Naive thymus-derived CD4-positive, alpha-beta T cell (primary cell): ENCODE measurements at regions not wholly inside any gene's neighbourhood (a gene's known extent, or its start where the extent isn't known, plus 50 kb on each side); places are given as distances from the start of the nearest gene placed in this dataset.

ENCODE experiments used
- ATAC-seq: fragments of 150-1000 bp; cut with Tn5 transposase; 2 replicates; pipeline ENCODE4 v1.10.0; 2021; ENCODE audit warnings: mild to moderate bottlenecking, moderate library complexity
- CTCF ChIA-PET: fragments of 350-600 bp; sonication (Branson Sonifier 250); formaldehyde crosslinking; loops from one replicate; lab custom pipeline; 2021; ENCODE audit warnings: antibody characterized with exemption; lab: Charles Lee
- POLR2A ChIA-PET: fragments of 350-600 bp; sonication (Branson Sonifier 250); formaldehyde crosslinking; loops from one replicate; lab custom pipeline; 2021; ENCODE audit warnings: antibody characterized with exemption, inconsistent platforms; lab: Charles Lee
- DNase-seq, 9 donors: peaks; one replicate each; pipeline versions ENCODE4 v3.0.0 to v3.0.0-alpha.2; 2020 to 2022; ENCODE audit warnings: mixed read lengths in 1 of 9
- H3K27ac ChIP-seq: one replicate; pipeline ENCODE4 v1.7.0; 2013; ENCODE audit warnings: mild to moderate bottlenecking, low read depth, low read length, moderate library complexity
- H3K27me3 ChIP-seq, 2 donors: one replicate each; pipeline ENCODE4 v1.7.0; 2013; ENCODE audit warnings: low read length in 2 of 2, mild to moderate bottlenecking in 2 of 2, moderate library complexity in 2 of 2; ENCODE audit not compliant: control insufficient read depth in 2 of 2, insufficient read depth in 2 of 2
- H3K36me3 ChIP-seq, 3 experiments: 1 replicate in 2 of 3; 2 replicates in 1 of 3; pipeline ENCODE4 v1.7.0; 2013; ENCODE audit warnings: low read length in 3 of 3, mild to moderate bottlenecking in 3 of 3, moderate library complexity in 1 of 3; ENCODE audit not compliant: insufficient read depth in 3 of 3, control insufficient read depth in 2 of 3
- H3K4me1 ChIP-seq, 2 donors: one replicate each; pipeline ENCODE4 v1.7.0; 2013; ENCODE audit warnings: low read length in 2 of 2, mild to moderate bottlenecking in 2 of 2, moderate library complexity in 1 of 2; ENCODE audit not compliant: control insufficient read depth in 2 of 2, insufficient read depth in 2 of 2
- H3K4me3 ChIP-seq: 2 replicates; pipeline ENCODE4 v1.7.0; 2013; ENCODE audit warnings: mild to moderate bottlenecking, low read length
- H3K9me3 ChIP-seq, 3 experiments: 1 replicate in 2 of 3; 2 replicates in 1 of 3; pipeline ENCODE4 v1.7.0; 2013; ENCODE audit warnings: low read length in 3 of 3; ENCODE audit not compliant: control insufficient read depth in 2 of 3
- H3K27ac Mint-ChIP-seq, 9 donors: one replicate each; pipeline ENCODE4 v1.8.0; 2020 to 2022; ENCODE audit warnings: mixed read lengths in 9 of 9, mild to moderate bottlenecking in 8 of 9, moderate library complexity in 5 of 9, inconsistent platforms in 2 of 9
- H3K27me3 Mint-ChIP-seq, 5 donors: one replicate each; pipeline ENCODE4 v1.8.0; 2021 to 2022; ENCODE audit warnings: mixed read lengths in 5 of 5, mild to moderate bottlenecking in 1 of 5
- H3K36me3 Mint-ChIP-seq, 5 donors: one replicate each; pipeline ENCODE4 v1.8.0; 2020 to 2022; ENCODE audit warnings: mixed read lengths in 5 of 5, mild to moderate bottlenecking in 3 of 5, inconsistent platforms in 1 of 5
- H3K4me1 Mint-ChIP-seq, 7 donors: one replicate each; pipeline ENCODE4 v1.8.0; 2020 to 2022; ENCODE audit warnings: mixed read lengths in 7 of 7, mild to moderate bottlenecking in 3 of 7, inconsistent platforms in 1 of 7
- H3K4me3 Mint-ChIP-seq, 10 donors: one replicate each; pipeline ENCODE4 v1.8.0; 2020 to 2022; ENCODE audit warnings: mild to moderate bottlenecking in 10 of 10, mixed read lengths in 10 of 10, moderate library complexity in 6 of 10, inconsistent platforms in 2 of 10
- H3K9me3 Mint-ChIP-seq, 11 donors: one replicate each; pipeline ENCODE4 v1.8.0; 2020 to 2022; ENCODE audit warnings: mixed read lengths in 11 of 11, mild to moderate bottlenecking in 4 of 11, inconsistent platforms in 1 of 11, moderate library complexity in 1 of 11
- intact Hi-C, 2 donors: fragments of 100-400 bp; cut with micrococcal nuclease; formaldehyde crosslinking; loops; one replicate each; pipeline ENCODE4 v1.15.1; 2023

DNA sequence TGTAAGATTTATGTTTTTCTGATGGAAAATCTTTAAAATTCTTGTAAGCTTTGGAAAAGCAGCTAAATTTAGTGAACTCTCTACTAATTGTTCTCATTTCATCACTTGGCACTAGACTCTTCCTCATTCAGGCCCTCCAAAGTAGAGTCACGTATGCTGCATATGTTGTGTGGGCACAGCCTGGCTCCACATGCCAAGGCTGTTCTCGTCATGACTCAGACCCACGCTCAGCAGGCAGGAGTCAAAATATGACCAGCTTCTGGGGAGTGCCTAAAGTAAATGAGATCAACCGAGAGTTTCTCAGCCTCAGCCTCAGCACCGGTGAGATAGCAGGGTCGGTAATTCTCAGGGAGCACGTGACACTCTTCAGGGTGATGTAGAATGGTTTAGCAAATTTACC lies 1672.9 kb downstream of the REEP3 start:
- ChIA-PET CTCF (no interaction called here), POLR2A (interaction anchor here (0.7 kb wide), 1 partner anchor 20 kb away, joined by 3 read pairs; no protein-coding TSS in a partner anchor)
- H3K9me3 ChIP-seq, result no peaks in the 10 kb centered on the region
- H3K9me3 Mint-ChIP-seq, result peaks cover 0 to 8% (median 0%) of the 10 kb centered on the region in 11 donors
- H3K36me3 Mint-ChIP-seq, result no peaks in the 10 kb centered on the region
- no peaks in the 10 kb centered on the region for H3K27me3 Mint-ChIP-seq
- no peaks in the 10 kb centered on the region for H3K4me1 ChIP-seq
- no peak for DNase-seq
- no peaks in the 10 kb centered on the region for H3K36me3 ChIP-seq
- no peak overlapping the region for H3K27ac Mint-ChIP-seq
- H3K4me3 Mint-ChIP-seq, result no peak overlapping the region
- no peaks in the 10 kb centered on the region for H3K4me1 Mint-ChIP-seq
- intact Hi-C loops, result no loop called here
- H3K27ac ChIP-seq, result no peak overlapping the region
- ATAC-seq, result no peak
- no peak overlapping the region for H3K4me3 ChIP-seq
- no peaks in the 10 kb centered on the region for H3K27me3 ChIP-seq

GRCh38 chr10:65194555-65194954 lies 1673.4 kb downstream of the REEP3 start:
- Histone ChIP-seq H3K36me3 (no peaks in the 10 kb centered on the region), H3K9me3 (no peaks in the 10 kb centered on the region), H3K27me3 (no peaks in the 10 kb centered on the region), H3K4me3 (no peak overlapping the region), H3K27ac (no peak overlapping the region), H3K4me1 (no peaks in the 10 kb centered on the region)
- DNase-seq, result no peak
- Mint-ChIP-seq H3K9me3 (peaks cover 0 to 8% (median 0%) of the 10 kb centered on the region in 11 donors), H3K36me3 (no peaks in the 10 kb centered on the region), H3K4me3 (no peak overlapping the region), H3K27me3 (no peaks in the 10 kb centered on the region), H3K4me1 (no peaks in the 10 kb centered on the region), H3K27ac (no peak overlapping the region)
- intact Hi-C loops, result no loop called here
- POLR2A ChIA-PET, result interaction anchor here (0.7 kb wide), 1 partner anchor 20 kb away, joined by 3 read pairs; no protein-coding TSS in a partner anchor
- ATAC-seq, result no peak
- CTCF ChIA-PET, result no interaction called here

- Mint-ChIP-seq H3K4me1 (no peaks in the 10 kb centered on the region), H3K9me3 (peaks cover 0 to 8% (median 0%) of the 10 kb centered on the region in 11 donors), H3K4me3 (no peak overlapping the region), H3K27ac (no peak overlapping the region), H3K36me3 (no peaks in the 10 kb centered on the region), H3K27me3 (no peaks in the 10 kb centered on the region)
- intact Hi-C loops, result no loop called here
- no peak for DNase-seq
- no peaks in the 10 kb centered on the region for H3K27me3 ChIP-seq
- CTCF ChIA-PET, result no interaction called here
- no peaks in the 10 kb centered on the region for H3K9me3 ChIP-seq
- POLR2A ChIA-PET, result interaction anchor here (0.6 kb wide), 1 partner anchor 16 kb away, joined by 6 read pairs; no protein-coding TSS in a partner anchor
- no peak overlapping the region for H3K4me3 ChIP-seq
- H3K27ac ChIP-seq, result no peak overlapping the region
- ATAC-seq, result no peak
- no peaks in the 10 kb centered on the region for H3K4me1 ChIP-seq
- no peaks in the 10 kb centered on the region for H3K36me3 ChIP-seq
Observed at GRCh38 chr10:65196111-65196510, 1674.9 kb downstream of the REEP3 start.

DNA sequence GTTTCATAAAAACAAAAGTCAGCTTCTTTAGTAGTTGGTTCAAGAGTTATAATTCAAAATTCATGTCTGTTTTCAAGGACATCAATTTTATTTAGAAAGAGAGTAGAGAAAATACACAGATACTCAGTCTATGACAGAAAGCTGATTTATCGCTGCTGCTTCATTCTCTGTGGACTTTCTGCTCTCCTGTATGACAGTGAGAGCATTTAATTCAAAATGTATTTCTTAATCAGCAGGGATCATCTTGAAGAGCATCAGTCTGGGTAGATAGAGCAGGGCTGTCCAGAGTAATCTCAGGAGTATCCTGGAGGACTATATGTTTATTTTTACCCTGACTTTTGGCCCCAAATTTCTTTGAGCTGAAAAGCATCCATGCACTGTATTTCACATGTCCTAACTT lies 1676.7 kb downstream of the REEP3 start:
- H3K36me3 ChIP-seq, result no peaks in the 10 kb centered on the region
- ATAC-seq (no peak), DNase-seq (no peak)
- no peak overlapping the region for H3K4me3 Mint-ChIP-seq
- H3K36me3 Mint-ChIP-seq, result no peaks in the 10 kb centered on the region
- H3K9me3 Mint-ChIP-seq, result peaks cover 0 to 8% (median 0%) of the 10 kb centered on the region in 11 donors
- no peak overlapping the region for H3K27ac ChIP-seq
- ChIA-PET POLR2A (interaction anchor here (0.7 kb wide), 1 partner anchor 609 kb away, joined by 3 read pairs; no protein-coding TSS in a partner anchor), CTCF (no interaction called here)
- no peaks in the 10 kb centered on the region for H3K9me3 ChIP-seq
- H3K27ac Mint-ChIP-seq, result no peak overlapping the region
- H3K27me3 Mint-ChIP-seq, result no peaks in the 10 kb centered on the region
- no peaks in the 10 kb centered on the region for H3K4me1 Mint-ChIP-seq
- intact Hi-C loops, result no loop called here
- no peak overlapping the region for H3K4me3 ChIP-seq
- H3K4me1 ChIP-seq, result no peaks in the 10 kb centered on the region
- no peaks in the 10 kb centered on the region for H3K27me3 ChIP-seq

DNA sequence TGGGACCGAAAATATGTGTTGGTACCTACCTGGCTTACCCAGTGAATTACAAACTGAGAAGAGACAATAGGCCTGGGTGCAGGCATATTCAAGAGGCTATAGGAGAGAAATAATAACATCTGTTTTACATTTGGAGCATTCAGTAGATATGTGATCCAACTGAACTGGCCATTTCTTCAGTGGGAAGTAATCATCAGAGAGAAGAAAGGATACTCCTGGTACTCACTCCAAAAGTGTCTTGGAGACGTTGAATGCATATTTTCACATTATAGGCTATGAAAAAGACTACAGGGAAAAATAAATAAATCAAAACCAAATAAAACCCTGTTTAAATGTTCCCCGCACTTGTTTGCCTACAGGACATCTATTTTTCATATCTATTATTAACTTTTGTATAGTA lies 1680.3 kb downstream of the REEP3 start:
- Histone ChIP-seq H3K4me1 (no peaks in the 10 kb centered on the region), H3K4me3 (no peak overlapping the region), H3K27ac (no peak overlapping the region), H3K9me3 (no peaks in the 10 kb centered on the region), H3K27me3 (no peaks in the 10 kb centered on the region), H3K36me3 (no peaks in the 10 kb centered on the region)
- Mint-ChIP-seq H3K4me1 (no peaks in the 10 kb centered on the region), H3K27ac (no peak overlapping the region), H3K9me3 (peaks cover 0 to 3% (median 0%) of the 10 kb centered on the region in 11 donors), H3K4me3 (no peak overlapping the region), H3K36me3 (no peaks in the 10 kb centered on the region), H3K27me3 (no peaks in the 10 kb centered on the region)
- intact Hi-C loops, result no loop called here
- no peak for DNase-seq
- ATAC-seq, result no peak
- POLR2A ChIA-PET, result no interaction called here
- CTCF ChIA-PET, result no interaction called here

DNA sequence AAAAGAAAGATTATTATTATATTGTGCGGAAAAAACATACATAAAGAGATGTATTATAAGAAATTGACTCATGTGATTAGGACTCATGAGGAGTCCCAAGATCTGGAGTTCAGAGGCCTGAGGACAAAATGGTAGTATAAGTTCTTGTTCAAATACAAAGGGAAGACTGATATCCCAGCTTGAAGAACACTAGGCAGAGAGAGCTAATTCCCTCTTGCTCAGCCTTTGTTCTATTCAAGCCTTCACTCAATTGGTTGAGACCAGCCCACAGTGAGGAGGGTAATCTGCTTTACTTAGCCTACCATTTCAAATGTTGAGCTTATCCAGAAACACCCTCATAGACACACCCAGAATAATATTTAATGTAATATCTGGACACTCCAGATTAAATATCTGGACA lies 1683.8 kb downstream of the REEP3 start:
- ChIA-PET POLR2A (no interaction called here), CTCF (interaction anchor here (0.9 kb wide), 1 partner anchor 290 kb away, joined by 3 read pairs; no protein-coding TSS in a partner anchor)
- Mint-ChIP-seq H3K4me1 (no peaks in the 10 kb centered on the region), H3K36me3 (no peaks in the 10 kb centered on the region), H3K27me3 (no peaks in the 10 kb centered on the region), H3K9me3 (no peaks in the 10 kb centered on the region), H3K27ac (no peak overlapping the region), H3K4me3 (no peak overlapping the region)
- intact Hi-C loops, result no loop called here
- ATAC-seq, result no peak
- Histone ChIP-seq H3K9me3 (no peaks in the 10 kb centered on the region), H3K4me3 (no peak overlapping the region), H3K36me3 (no peaks in the 10 kb centered on the region), H3K27ac (no peak overlapping the region), H3K4me1 (no peaks in the 10 kb centered on the region), H3K27me3 (no peaks in the 10 kb centered on the region)
- no peak for DNase-seq

DNA sequence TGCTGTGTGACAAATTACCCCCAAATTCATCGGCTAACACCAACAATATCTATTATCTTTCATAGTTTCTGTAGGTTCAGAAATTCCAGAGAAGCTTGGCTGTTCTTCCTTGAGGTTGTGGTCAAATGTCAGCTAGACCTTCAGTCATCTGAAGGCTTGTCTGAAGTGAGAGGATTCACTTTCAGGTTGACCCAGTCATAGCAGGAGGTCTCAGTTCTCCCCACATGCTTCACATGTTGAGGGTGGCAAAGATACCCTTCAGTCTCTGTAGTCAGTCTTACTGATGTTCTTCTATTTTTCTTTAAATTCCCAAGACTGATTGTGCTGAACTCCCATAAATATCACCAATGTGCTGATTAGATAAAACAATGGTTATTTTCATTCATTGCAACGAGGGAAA lies 1692.0 kb downstream of the REEP3 start:
- ATAC-seq (no peak), DNase-seq (no peak)
- Histone ChIP-seq H3K4me3 (no peak overlapping the region), H3K27me3 (no peaks in the 10 kb centered on the region), H3K36me3 (no peaks in the 10 kb centered on the region), H3K4me1 (no peaks in the 10 kb centered on the region), H3K9me3 (no peaks in the 10 kb centered on the region), H3K27ac (no peak overlapping the region)
- no peaks in the 10 kb centered on the region for H3K4me1 Mint-ChIP-seq
- no peak overlapping the region for H3K27ac Mint-ChIP-seq
- H3K4me3 Mint-ChIP-seq, result no peak overlapping the region
- no peaks in the 10 kb centered on the region for H3K27me3 Mint-ChIP-seq
- intact Hi-C loops, result no loop called here
- H3K9me3 Mint-ChIP-seq, result peaks cover 0 to 4% (median 0%) of the 10 kb centered on the region in 11 donors
- CTCF ChIA-PET, result no interaction called here
- POLR2A ChIA-PET, result no interaction called here
- H3K36me3 Mint-ChIP-seq, result no peaks in the 10 kb centered on the region
